Kidney (tissue), 13 donors: ENCODE measurements at regions not wholly inside any gene's neighbourhood (a gene's known extent, or its start where the extent isn't known, plus 50 kb on each side); places are given as distances from the start of the nearest gene placed in this dataset.

Source experiments
- DNase-seq, 5 donors: peaks; one replicate each; pipeline ENCODE4 v3.0.0-alpha.2; 2013 to 2020
- FAIRE-seq: peaks from 2 replicates; lab custom pipeline; 2012; peaks lifted over from hg19 to GRCh38; lab: Jason Lieb, UNC
- H3K27ac ChIP-seq, 2 donors: one replicate each; pipeline ENCODE4 v1.7.0; 2013; ENCODE audit warnings: low read depth in 2 of 2, low read length in 2 of 2, inconsistent platforms in 1 of 2
- H3K27me3 ChIP-seq: one replicate; pipeline ENCODE4 v1.7.1; 2013; ENCODE audit warnings: low read length, inconsistent platforms; ENCODE audit not compliant: control insufficient read depth, insufficient read depth
- H3K36me3 ChIP-seq, 3 donors: one replicate each; pipeline versions ENCODE4 v1.7.0 to v1.7.1; 2013; ENCODE audit warnings: low read length in 3 of 3, control low read depth in 1 of 3, inconsistent platforms in 1 of 3; ENCODE audit not compliant: insufficient read depth in 3 of 3, control insufficient read depth in 2 of 3
- H3K4me1 ChIP-seq, 3 donors: one replicate each; pipeline versions ENCODE4 v1.7.0 to v1.7.1; 2013; ENCODE audit warnings: low read length in 3 of 3, inconsistent platforms in 1 of 3, low read depth in 1 of 3; ENCODE audit not compliant: control insufficient read depth in 2 of 3, insufficient read depth in 2 of 3
- H3K4me3 ChIP-seq, 3 donors: one replicate each; pipeline versions ENCODE4 v1.7.0 to v1.8.1; 2013; ENCODE audit warnings: low read length in 3 of 3, control low read depth in 1 of 3, inconsistent platforms in 1 of 3
- H3K9ac ChIP-seq, 3 donors: one replicate each; pipeline versions ENCODE4 v1.7.0 to v1.7.1; 2013; ENCODE audit warnings: low read length in 3 of 3, control low read depth in 1 of 3, inconsistent platforms in 1 of 3
- H3K9me3 ChIP-seq, 3 donors: one replicate each; pipeline versions ENCODE4 v1.7.0 to v1.7.1; 2013; ENCODE audit warnings: low read length in 3 of 3, control low read depth in 1 of 3, inconsistent platforms in 1 of 3; ENCODE audit not compliant: control insufficient read depth in 2 of 3, insufficient read depth in 1 of 3
- CTCF ChIP-seq: IDR thresholded peaks from 3 replicates; pipeline ENCODE4 v1.5.1; 2012; ENCODE audit warnings: mild to moderate bottlenecking, moderate library complexity, borderline replicate concordance; ENCODE audit not compliant: insufficient read depth; ENCODE audit errors: extremely low read depth
- intact Hi-C: fragments of 100-400 bp; cut with DNase I; formaldehyde crosslinking; loops from one replicate; pipeline ENCODE4 v1.11.1; 2022
- donor health status: control.
- donor health status: control.
- donor health status: control.
- donor health status: control.
- donor health status: control.
- donor health status: DM: yes; HTN: yes; CAD: no.
- donor health status: Normal renal cell carcinoma (clear cell type).

- Histone ChIP-seq H3K9me3 (no peaks in the 10 kb centered on the region), H3K4me3 (no peak overlapping the region), H3K9ac (no peak overlapping the region), H3K27ac (no peak overlapping the region), H3K4me1 (no peaks in the 10 kb centered on the region), H3K36me3 (no peaks in the 10 kb centered on the region), H3K27me3 (no peaks in the 10 kb centered on the region)
- FAIRE-seq (no peak), DNase-seq (no peak)
- intact Hi-C loops: no loop called here
- no peak for TF ChIP-seq CTCF
These were observed 73.4 kb upstream of the GPRIN3 start for GRCh38 chr4:89380980-89381379.

- Histone ChIP-seq H3K4me3 (no peak overlapping the region), H3K27ac (no peak overlapping the region), H3K9me3 (no peaks in the 10 kb centered on the region), H3K27me3 (no peaks in the 10 kb centered on the region), H3K4me1 (no peaks in the 10 kb centered on the region), H3K9ac (no peak overlapping the region), H3K36me3 (no peaks in the 10 kb centered on the region)
- peak in 1 of 5 donors; percentile 49 for DNase-seq
- FAIRE-seq: no peak
- intact Hi-C loops: no loop called here
- no peak for TF ChIP-seq CTCF
These were observed 72.0 kb upstream of the GPRIN3 start for GRCh38 chr4:89379511-89380044.

GRCh38 chr4:89373394-89373793 is 65.8 kb upstream of the GPRIN3 start:
- DNase-seq (no peak), FAIRE-seq (no peak)
- TF ChIP-seq CTCF: no peak
- H3K27me3 ChIP-seq: no peaks in the 10 kb centered on the region
- no peaks in the 10 kb centered on the region for H3K36me3 ChIP-seq
- no peak overlapping the region for H3K9ac ChIP-seq
- no peak overlapping the region for H3K4me3 ChIP-seq
- intact Hi-C loops: no loop called here
- no peaks in the 10 kb centered on the region for H3K9me3 ChIP-seq
- H3K4me1 ChIP-seq: no peaks in the 10 kb centered on the region
- no peak overlapping the region for H3K27ac ChIP-seq

DNA sequence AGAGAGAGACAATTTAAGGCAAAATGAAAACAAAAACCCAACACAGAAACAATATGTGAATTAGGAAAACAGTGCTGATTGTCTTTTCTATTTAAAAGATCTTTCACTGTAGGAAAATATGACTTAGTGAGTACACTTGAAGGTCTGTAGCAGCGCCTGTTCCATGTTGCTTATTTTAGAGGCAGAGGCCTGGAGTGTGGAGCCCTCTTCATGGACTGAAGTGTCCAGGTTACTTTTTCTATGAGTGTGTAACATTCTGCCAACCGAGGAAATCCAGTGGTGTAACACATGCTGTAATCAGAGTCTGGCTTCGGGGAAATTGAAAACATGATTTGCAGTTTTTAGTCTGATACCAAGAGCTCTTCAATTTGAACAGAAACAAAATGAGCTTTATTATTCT is 64.0 kb upstream of the GPRIN3 start:
- Histone ChIP-seq H3K9me3 (no peaks in the 10 kb centered on the region), H3K36me3 (no peaks in the 10 kb centered on the region), H3K4me1 (no peaks in the 10 kb centered on the region), H3K27me3 (no peaks in the 10 kb centered on the region), H3K27ac (no peak overlapping the region), H3K9ac (no peak overlapping the region), H3K4me3 (no peak overlapping the region)
- no peak for TF ChIP-seq CTCF
- FAIRE-seq: no peak
- intact Hi-C loops: no loop called here
- no peak for DNase-seq
